GM12878 (cell line): ENCODE measurements at regions not wholly inside any gene's neighbourhood (a gene's known extent, or its start where the extent isn't known, plus 50 kb on each side); places are given as distances from the start of the nearest gene placed in this dataset.

ENCODE experiments used
- ATAC-seq: fragments of 200-7000 bp; cut with Tn5 transposase; 3 replicates; pipeline ENCODE4 v1.9.1; 2020; ENCODE audit warnings: mild to moderate bottlenecking, moderate library complexity
- BruUV-seq: library from RNA; stranded (reverse); fragments of 400-500 nt; replicated peaks from 2 replicates; lab custom pipeline; 2021; lab: Mats Ljungman, UMichigan
- CTCF ChIA-PET: fragments of 300-600 bp; sonication (Branson Sonifier 250); formaldehyde crosslinking; extraction: SDS; loops from one replicate; lab custom pipeline; 2021; ENCODE audit warnings: inconsistent platforms; lab: Yijun Ruan, JAX
- POLR2A ChIA-PET: fragments of 350-600 bp; formaldehyde crosslinking; extraction: SDS; loops from one replicate; lab custom pipeline; 2021; ENCODE audit warnings: inconsistent platforms; lab: Charles Lee
- RAD21 ChIA-PET: fragments of 300-600 bp; sonication (Branson Sonifier 250); formaldehyde crosslinking; loops from one replicate; lab custom pipeline; 2023; ENCODE audit warnings: antibody characterized with exemption; ENCODE audit not compliant: unreplicated experiment; lab: Charles Lee
- SMC1A ChIA-PET: fragments of 300-600 bp; sonication (Branson Sonifier 250); formaldehyde crosslinking; loops from one replicate; lab custom pipeline; 2023; ENCODE audit not compliant: unreplicated experiment, uncharacterized antibody; lab: Charles Lee
- DNase-seq: peaks from one replicate; pipeline ENCODE4 v3.0.0-alpha.2; 2011; ENCODE audit warnings: low read depth, low spot score
- FAIRE-seq: peaks from 3 replicates; lab custom pipeline; 2011; peaks lifted over from hg19 to GRCh38; lab: Jason Lieb, UNC
- H2AFZ ChIP-seq: 2 replicates; pipeline ENCODE4 v1.6.0; 2011; ENCODE audit warnings: low read depth, low read length, control low read depth; ENCODE audit not compliant: control insufficient read depth
- H3K27ac ChIP-seq: 2 replicates; pipeline ENCODE4 v1.5.1; 2011; ENCODE audit warnings: control low read depth; ENCODE audit not compliant: control insufficient read depth, insufficient read depth
- H3K27me3 ChIP-seq, 2 experiments: replicated peaks in 1 of 2; 2 replicates each; pipeline versions ENCODE4 v1.6.0 to v1.6.1; 2011; ENCODE audit warnings: low read length in 1 of 2; ENCODE audit not compliant: control insufficient read depth in 2 of 2, insufficient read depth in 2 of 2
- H3K36me3 ChIP-seq, 2 experiments: 2 replicates each; pipeline ENCODE4 v1.5.1; 2011; ENCODE audit warnings: low read length in 1 of 2; ENCODE audit not compliant: control insufficient read depth in 2 of 2, insufficient read depth in 2 of 2
- H3K4me1 ChIP-seq: 2 replicates; pipeline ENCODE4 v1.6.1; 2011; ENCODE audit warnings: mild to moderate bottlenecking, low read length, moderate library complexity, mixed read lengths; ENCODE audit not compliant: control insufficient read depth, insufficient read depth
- H3K4me2 ChIP-seq: 2 replicates; pipeline ENCODE4 v1.6.0; 2011; ENCODE audit warnings: control low read depth; ENCODE audit not compliant: control insufficient read depth, insufficient read depth
- H3K4me3 ChIP-seq: fragments of 200-600 bp; sonication (generic); 2 replicates; pipeline ENCODE4 v1.5.1; 2016
- H3K79me2 ChIP-seq: 2 replicates; pipeline ENCODE4 v1.6.0; 2011; ENCODE audit warnings: low read length; ENCODE audit not compliant: control insufficient read depth, insufficient read depth
- H3K9ac ChIP-seq: 2 replicates; pipeline ENCODE4 v1.8.0; 2011; ENCODE audit warnings: low read length, control low read depth, mixed read lengths; ENCODE audit not compliant: control insufficient read depth, insufficient read depth
- H3K9me3 ChIP-seq: replicated peaks from 3 replicates; pipeline ENCODE4 v1.5.1; 2011; ENCODE audit warnings: mild to moderate bottlenecking, low read length; ENCODE audit not compliant: control insufficient read depth, insufficient read depth
- H4K20me1 ChIP-seq: 2 replicates; pipeline ENCODE4 v1.6.0; 2011; ENCODE audit not compliant: control insufficient read depth, insufficient read depth
- CREM ChIP-seq: IDR thresholded peaks from 2 replicates; pipeline ENCODE4 v1.6.1; 2014; ENCODE audit warnings: antibody characterized with exemption, low read depth
- DPF2 ChIP-seq: fragments of 450-650 bp; IDR thresholded peaks from 2 replicates; pipeline ENCODE4 v1.6.1; 2017; ENCODE audit warnings: mild to moderate bottlenecking
- ETV6 ChIP-seq, 2 experiments: fragments of 450-650 bp in 1 of 2; IDR thresholded peaks in 1 of 2; conservative IDR thresholded peaks in 1 of 2; 2 replicates each; pipeline ENCODE4 v1.6.1; 2014; ENCODE audit warnings: antibody characterized with exemption in 1 of 2, borderline replicate concordance in 1 of 2, low read depth in 1 of 2, mild to moderate bottlenecking in 1 of 2, moderate library complexity in 1 of 2
- GATAD2B ChIP-seq: fragments of 450-650 bp; conservative IDR thresholded peaks from 2 replicates; pipeline ENCODE4 v1.6.1; 2017; ENCODE audit warnings: low read depth, mild to moderate bottlenecking, moderate library complexity
- HDGF ChIP-seq: fragments of 450-650 bp; IDR thresholded peaks from 2 replicates; pipeline ENCODE4 v1.6.1; 2016; ENCODE audit warnings: antibody characterized with exemption
- IKZF1 ChIP-seq: fragments of 450-650 bp; conservative IDR thresholded peaks from 2 replicates; pipeline ENCODE4 v1.6.1; 2017; ENCODE audit warnings: antibody characterized with exemption, mild to moderate bottlenecking
- IKZF2 ChIP-seq, 2 experiments: fragments of 450-650 bp; IDR thresholded peaks; 2 replicates each; pipeline ENCODE4 v1.6.1; 2017; ENCODE audit warnings: mild to moderate bottlenecking in 2 of 2, moderate library complexity in 2 of 2
- IRF4 ChIP-seq: IDR thresholded peaks from 2 replicates; pipeline ENCODE4 v1.6.1; 2011; ENCODE audit warnings: low read depth, low read length
- NFIC ChIP-seq: IDR thresholded peaks from 2 replicates; pipeline ENCODE4 v1.6.1; 2012; ENCODE audit warnings: low read depth, mild to moderate bottlenecking, inconsistent platforms, low read length, moderate library complexity
- RELA ChIP-seq: fragments of 450-650 bp; IDR thresholded peaks from 2 replicates; pipeline ENCODE4 v1.8.0; 2014; ENCODE audit warnings: borderline replicate concordance; ENCODE audit not compliant: partially characterized antibody
- SIN3A ChIP-seq: IDR thresholded peaks from 2 replicates; pipeline ENCODE4 v1.6.1; 2012; ENCODE audit warnings: low read depth, low read length, improper control_type of control experiment
- SUZ12 ChIP-seq: fragments of 200-600 bp; sonication (generic); IDR thresholded peaks from one replicate; pipeline ENCODE4 v1.6.1; 2018; ENCODE audit warnings: antibody characterized with exemption, mild to moderate bottlenecking; ENCODE audit not compliant: unreplicated experiment
- YBX1 ChIP-seq: fragments of 450-650 bp; IDR thresholded peaks from 2 replicates; pipeline ENCODE4 v1.6.1; 2016; ENCODE audit warnings: antibody characterized with exemption
- YY1 ChIP-seq: IDR thresholded peaks from 2 replicates; pipeline ENCODE4 v1.6.1; 2011; ENCODE audit warnings: low read depth, mild to moderate bottlenecking, low read length
- ZBED1 ChIP-seq: IDR thresholded peaks from 2 replicates; pipeline ENCODE4 v1.6.1; 2016; ENCODE audit warnings: borderline replicate concordance
- ZBTB4 ChIP-seq: fragments of 450-650 bp; formaldehyde crosslinking; IDR thresholded peaks from 2 replicates; pipeline ENCODE4 v1.4.0; 2022; ENCODE audit warnings: mild to moderate bottlenecking, moderate library complexity
- ZNF207 ChIP-seq: fragments of 450-650 bp; IDR thresholded peaks from 2 replicates; pipeline ENCODE4 v1.6.1; 2014; ENCODE audit warnings: antibody characterized with exemption, mild to moderate bottlenecking, borderline replicate concordance
- ZNF217 ChIP-seq: fragments of 450-650 bp; IDR thresholded peaks from 2 replicates; pipeline ENCODE4 v1.6.1; 2017; ENCODE audit warnings: antibody characterized with exemption, mild to moderate bottlenecking
- WGBS: methylation state at CpG from one replicate; pipeline ENCODE4 v1.1.6; 2016; ENCODE audit warnings: low lambda C conversion rate; ENCODE audit not compliant: insufficient replicate concordance, insufficient coverage; ENCODE audit errors: missing lambda C conversion rate; 5-methylcytosine and 5-hydroxymethylcytosine counted together
- in situ Hi-C: fragments of 300-500 bp; cut with MboI; formaldehyde crosslinking; loops from 9 replicates; pipeline ENCODE4 v1.14.3; 2018; ENCODE audit warnings: mixed read lengths
- intact Hi-C: fragments of 100-400 bp; cut with micrococcal nuclease; formaldehyde crosslinking; loops from one replicate; pipeline ENCODE4 v1.14.2; 2022; ENCODE audit not compliant: unreplicated experiment

DNA sequence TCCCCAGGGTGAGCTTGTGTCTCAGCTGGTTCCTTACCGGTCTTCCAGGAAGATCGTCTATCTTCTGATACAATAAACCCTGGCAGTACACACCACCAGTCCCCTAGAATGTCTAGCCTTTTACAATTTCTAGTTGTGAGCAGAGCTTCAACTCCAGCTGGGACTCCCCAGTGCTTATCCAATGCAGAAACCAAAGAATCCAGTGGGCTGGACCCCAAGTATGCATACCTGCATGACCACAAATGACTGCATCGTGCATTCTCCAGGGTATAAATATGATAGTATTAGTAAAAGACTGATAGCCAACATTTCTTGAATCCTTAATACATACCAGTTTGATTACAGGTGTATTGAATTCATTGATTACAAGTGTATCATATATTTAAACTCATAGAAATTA lies 176.0 kb downstream of the SATB1 start:
- no peaks in the 10 kb centered on the region for H3K79me2 ChIP-seq
- H3K9me3 ChIP-seq, result no peaks in the 10 kb centered on the region
- no TSS peak for BruUV-seq
- H3K9ac ChIP-seq, result no peak overlapping the region
- CTCF ChIA-PET, result no interaction called here
- TF ChIP-seq IRF4 (no peak), ZNF217 (no peak)
- H2AFZ ChIP-seq, result no peak overlapping the region
- no peak overlapping the region for H3K27ac ChIP-seq
- RAD21 ChIA-PET, result no interaction called here
- WGBS, result 56% methylated on average over 3 of the region's 3 CpGs
- no peaks in the 10 kb centered on the region for H3K36me3 ChIP-seq
- POLR2A ChIA-PET, result no interaction called here
- no peaks in the 10 kb centered on the region for H3K27me3 ChIP-seq
- SMC1A ChIA-PET, result no interaction called here
- intact Hi-C loops, result no loop called here
- FAIRE-seq (no peak), DNase-seq (no peak), ATAC-seq (no peak)
- no peaks in the 10 kb centered on the region for H3K4me1 ChIP-seq
- no peak overlapping the region for H3K4me2 ChIP-seq
- no peak overlapping the region for H3K4me3 ChIP-seq
- no peaks in the 10 kb centered on the region for H4K20me1 ChIP-seq
- in situ Hi-C loops, result no loop called here

- BruUV-seq, result no TSS peak
- Histone ChIP-seq H3K79me2 (no peaks in the 10 kb centered on the region), H3K4me1 (no peaks in the 10 kb centered on the region), H3K27ac (no peak overlapping the region), H3K27me3 (no peaks in the 10 kb centered on the region), H3K4me2 (no peak overlapping the region), H3K36me3 (no peaks in the 10 kb centered on the region), H3K9me3 (no peaks in the 10 kb centered on the region), H3K9ac (no peak overlapping the region), H3K4me3 (no peak overlapping the region), H2AFZ (no peak overlapping the region), H4K20me1 (no peaks in the 10 kb centered on the region)
- in situ Hi-C loops (no loop called here), intact Hi-C loops (no loop called here)
- ChIA-PET RAD21 (no interaction called here), CTCF (interaction anchor here (1.4 kb wide), 1 partner anchor 55 kb away, joined by 3 read pairs; no protein-coding TSS in a partner anchor), POLR2A (interaction anchor here (0.5 kb wide), 1 partner anchor 641 kb away, joined by 4 read pairs; no protein-coding TSS in a partner anchor), SMC1A (interaction anchor here (1.1 to 1.5 kb wide), 2 partner anchors 11 to 17 kb away, joined by 3 read pairs; no protein-coding TSS in a partner anchor)
- DNase-seq (no peak), FAIRE-seq (no peak), ATAC-seq (no peak)
- 42% methylated on average over 2 of the region's 2 CpGs for WGBS
- no peak for TF ChIP-seq RELA
- TF ChIP-seq NFIC, result no peak
- TF ChIP-seq YBX1, result no peak
- no peak for TF ChIP-seq DPF2
- TF ChIP-seq ZBED1, result no peak
- TF ChIP-seq SIN3A, result no peak
- no peak for TF ChIP-seq IKZF2 (IDR thresholded peaks at IDR 0.05)
- TF ChIP-seq SUZ12, result no peak
- TF ChIP-seq GATAD2B, result no peak
- TF ChIP-seq ETV6 (conservative IDR thresholded peaks at IDR 0.05 in 1 of 2, IDR thresholded peaks at IDR 0.05 in 1 of 2; ENCODE audit: borderline replicate concordance in 1 of 2, low read depth in 1 of 2), result no peak
- no peak for TF ChIP-seq YY1
- no peak for TF ChIP-seq HDGF
- TF ChIP-seq IKZF1, result no peak
- TF ChIP-seq ZBTB4 (CRISPR knock-in tag), result no peak
- TF ChIP-seq ZNF207, result no peak
- TF ChIP-seq CREM, result no peak
Measured at GRCh38 chr3:18247776-18248310, 177.3 kb downstream of the SATB1 start.
